H1 (cell line): ENCODE measurements at regions not wholly inside any gene's neighbourhood (a gene's known extent, or its start where the extent isn't known, plus 50 kb on each side); places are given as distances from the start of the nearest gene placed in this dataset.

Experiments used
- CTCF ChIA-PET: fragments of 300-600 bp; sonication (Branson Sonifier 250); formaldehyde crosslinking; loops from one replicate; lab custom pipeline; 2021; ENCODE audit not compliant: partially characterized antibody; lab: Charles Lee
- POLR2A ChIA-PET: fragments of 300-600 bp; sonication (Branson Sonifier 250); formaldehyde crosslinking; loops from one replicate; lab custom pipeline; 2021; ENCODE audit warnings: inconsistent platforms; ENCODE audit not compliant: partially characterized antibody; lab: Charles Lee
- DNase-seq, 2 experiments: peaks; one replicate each; pipeline versions ENCODE4 v3.0.0 to v3.0.0-alpha.2; 2010 to 2022; ENCODE audit warnings: low spot score in 2 of 2, low read depth in 1 of 2, mixed read lengths in 1 of 2
- FAIRE-seq: peaks from 2 replicates; lab custom pipeline; 2011; peaks lifted over from hg19 to GRCh38; lab: Jason Lieb, UNC
- H2AFZ ChIP-seq: 2 replicates; pipeline ENCODE4 v1.8.1; 2012; ENCODE audit warnings: low read length, inconsistent platforms
- H2AK5ac ChIP-seq: 2 replicates; pipeline ENCODE4 v1.6.1; 2013; ENCODE audit warnings: low read depth, low read length
- H2BK120ac ChIP-seq: replicated peaks from 2 replicates; pipeline ENCODE3; 2013; ENCODE audit warnings: low read depth, low read length, inconsistent platforms
- H2BK12ac ChIP-seq: 2 replicates; pipeline ENCODE4 v1.6.1; 2013; ENCODE audit warnings: low read depth, low read length
- H2BK15ac ChIP-seq: 2 replicates; pipeline ENCODE4 v1.6.1; 2013; ENCODE audit warnings: low read length
- H2BK20ac ChIP-seq: 2 replicates; pipeline ENCODE4 v1.6.1; 2013; ENCODE audit warnings: low read length
- H2BK5ac ChIP-seq: 2 replicates; pipeline ENCODE4 v1.6.1; 2013; ENCODE audit warnings: low read depth, low read length
- H3K14ac ChIP-seq: 2 replicates; pipeline ENCODE4 v1.6.1; 2013; ENCODE audit warnings: inconsistent platforms; ENCODE audit not compliant: insufficient read length
- H3K18ac ChIP-seq: 2 replicates; pipeline ENCODE4 v1.6.1; 2013; ENCODE audit warnings: low read length; ENCODE audit errors: extremely low read depth
- H3K23ac ChIP-seq: 2 replicates; pipeline ENCODE4 v1.6.1; 2013; ENCODE audit warnings: inconsistent platforms; ENCODE audit not compliant: insufficient read length
- H3K23me2 ChIP-seq: 2 replicates; pipeline ENCODE4 v1.6.1; 2013; ENCODE audit warnings: low read depth, low read length
- H3K27ac ChIP-seq: 2 replicates; pipeline ENCODE4 v1.6.1; 2011; ENCODE audit warnings: low read depth, low read length, inconsistent platforms
- H3K27me3 ChIP-seq, 4 experiments: replicated peaks in 1 of 4; 1 replicate in 1 of 4; 2 replicates in 3 of 4; pipeline versions ENCODE4 v1.6.1 to v1.8.1; 2011 to 2013; ENCODE audit warnings: low read length in 3 of 4, mild to moderate bottlenecking in 3 of 4, inconsistent platforms in 2 of 4, mixed read lengths in 2 of 4, moderate library complexity in 1 of 4; ENCODE audit not compliant: control insufficient read depth in 3 of 4, insufficient read depth in 3 of 4; ENCODE audit errors: extremely low read depth in 1 of 4
- H3K36me3 ChIP-seq, 4 experiments: 2 replicates each; pipeline versions ENCODE4 v1.6.1 to v1.8.1; 2011 to 2013; ENCODE audit warnings: mild to moderate bottlenecking in 4 of 4, low read length in 3 of 4, moderate library complexity in 2 of 4, control low read depth in 1 of 4, inconsistent platforms in 1 of 4; ENCODE audit not compliant: insufficient read depth in 4 of 4, control insufficient read depth in 2 of 4
- H3K4ac ChIP-seq: replicated peaks from 2 replicates; pipeline ENCODE3; 2013; ENCODE audit warnings: low read length, low read depth, mixed read lengths, inconsistent platforms; ENCODE audit not compliant: insufficient read length
- H3K4me1 ChIP-seq, 4 experiments: replicated peaks in 1 of 4; 1 replicate in 1 of 4; 2 replicates in 3 of 4; pipeline versions ENCODE4 v1.6.1 to v1.8.1; 2011 to 2013; ENCODE audit warnings: low read length in 3 of 4, inconsistent platforms in 2 of 4, mixed read lengths in 1 of 4; ENCODE audit not compliant: insufficient read depth in 4 of 4, control insufficient read depth in 3 of 4
- H3K4me2 ChIP-seq, 2 experiments: 2 replicates each; pipeline versions ENCODE4 v1.6.1 to v1.8.1; 2011 to 2013; ENCODE audit warnings: low read depth in 2 of 2, low read length in 2 of 2, control low read depth in 1 of 2, inconsistent platforms in 1 of 2, mild to moderate bottlenecking in 1 of 2; ENCODE audit not compliant: insufficient read depth in 1 of 2
- H3K4me3 ChIP-seq, 4 experiments: fragments of 200-600, 300-600 bp in 1 of 4; sonication (generic), shearing (Covaris generic), sonication (Bioruptor Twin) in 1 of 4; 2 replicates each; pipeline versions ENCODE4 v1.5.1 to v1.8.1; 2011 to 2016; ENCODE audit warnings: low read length in 4 of 4, low read depth in 3 of 4, control low read depth in 2 of 4, inconsistent platforms in 2 of 4, mild to moderate bottlenecking in 2 of 4, mixed read lengths in 1 of 4, moderate library complexity in 1 of 4; ENCODE audit not compliant: insufficient read depth in 2 of 4; ENCODE audit errors: extremely low read depth in 1 of 4
- H3K56ac ChIP-seq: replicated peaks from 2 replicates; pipeline ENCODE3; 2013; ENCODE audit warnings: low read depth, mild to moderate bottlenecking, mixed read lengths, low read length, inconsistent platforms; ENCODE audit not compliant: insufficient read length
- H3K79me1 ChIP-seq: 2 replicates; pipeline ENCODE4 v1.6.1; 2013; ENCODE audit warnings: low read depth, low read length, control low read depth
- H3K79me2 ChIP-seq, 2 experiments: 2 replicates each; pipeline versions ENCODE4 v1.6.1 to v1.8.1; 2012 to 2013; ENCODE audit warnings: low read length in 2 of 2, mild to moderate bottlenecking in 2 of 2, inconsistent platforms in 1 of 2; ENCODE audit not compliant: insufficient read depth in 2 of 2, control insufficient read depth in 1 of 2
- H3K9ac ChIP-seq, 4 experiments: replicated peaks in 1 of 4; 1 replicate in 1 of 4; 2 replicates in 3 of 4; pipeline versions ENCODE4 v1.6.1 to v1.8.1; 2011 to 2013; ENCODE audit warnings: low read depth in 3 of 4, low read length in 3 of 4, control low read depth in 2 of 4, mild to moderate bottlenecking in 2 of 4, moderate library complexity in 2 of 4, inconsistent platforms in 1 of 4; ENCODE audit errors: extremely low read depth in 1 of 4
- H3K9me3 ChIP-seq, 2 experiments: 2 replicates each; pipeline versions ENCODE4 v1.6.1 to v1.8.1; 2012 to 2013; ENCODE audit warnings: mild to moderate bottlenecking in 2 of 2, moderate library complexity in 2 of 2, control low read depth in 1 of 2, inconsistent platforms in 1 of 2, low read depth in 1 of 2, low read length in 1 of 2, mixed read lengths in 1 of 2; ENCODE audit not compliant: insufficient read depth in 2 of 2
- H4K20me1 ChIP-seq, 2 experiments: replicated peaks in 1 of 2; 2 replicates each; pipeline versions ENCODE3 to v1.8.1; 2011 to 2013; ENCODE audit warnings: inconsistent platforms in 2 of 2, low read length in 2 of 2, mild to moderate bottlenecking in 1 of 2; ENCODE audit not compliant: insufficient read depth in 2 of 2, control insufficient read depth in 1 of 2
- H4K5ac ChIP-seq: 2 replicates; pipeline ENCODE4 v1.6.1; 2013; ENCODE audit warnings: low read length, low read depth, mixed read lengths, inconsistent platforms; ENCODE audit not compliant: insufficient read length
- H4K8ac ChIP-seq: 2 replicates; pipeline ENCODE4 v1.8.0; 2013; ENCODE audit warnings: mild to moderate bottlenecking, moderate library complexity, low read length, inconsistent platforms; ENCODE audit not compliant: insufficient read depth; ENCODE audit errors: extremely low read depth
- H4K91ac ChIP-seq: replicated peaks from 2 replicates; pipeline ENCODE3; 2013; ENCODE audit warnings: low read length, mixed read lengths, inconsistent platforms; ENCODE audit not compliant: insufficient read length
- CBX8 ChIP-seq: fragments of 300-800, 300-1000 bp; sonication (generic); IDR thresholded peaks from 2 replicates; pipeline ENCODE4 v1.7.1; 2016; ENCODE audit warnings: low read depth, low read length, borderline replicate concordance
- CHD1 ChIP-seq: IDR thresholded peaks from 2 replicates; pipeline ENCODE4 v1.6.1; 2012; ENCODE audit warnings: low read depth, low read length, improper control_type of control experiment
- CTBP2 ChIP-seq: IDR thresholded peaks from 2 replicates; pipeline ENCODE4 v1.7.0; 2011; ENCODE audit warnings: borderline replicate concordance, mild to moderate bottlenecking, moderate library complexity, mixed read lengths, low read length; ENCODE audit not compliant: insufficient read depth, insufficient read length
- JUND ChIP-seq: IDR thresholded peaks from 2 replicates; pipeline ENCODE4 v1.6.1; 2011; ENCODE audit warnings: mild to moderate bottlenecking, improper control_type of control experiment, low read length
- POLR2A ChIP-seq, 2 experiments: IDR thresholded peaks; 1 replicate in 1 of 2; 2 replicates in 1 of 2; pipeline ENCODE4 v1.6.1; 2011; ENCODE audit warnings: low read depth in 2 of 2, low read length in 2 of 2, mild to moderate bottlenecking in 2 of 2; ENCODE audit errors: control extremely low read depth in 1 of 2
- RAD21 ChIP-seq, 2 experiments: IDR thresholded peaks in 1 of 2; conservative IDR thresholded peaks in 1 of 2; 2 replicates each; pipeline ENCODE4 v1.6.1; 2011; ENCODE audit warnings: low read depth in 2 of 2, low read length in 2 of 2, improper control_type of control experiment in 1 of 2, inconsistent platforms in 1 of 2, mild to moderate bottlenecking in 1 of 2, moderate library complexity in 1 of 2
- SIRT6 ChIP-seq: IDR thresholded peaks from one replicate; pipeline ENCODE4 v1.7.1; 2012; ENCODE audit warnings: low read length, inconsistent platforms
- SP2 ChIP-seq: IDR thresholded peaks from 2 replicates; pipeline ENCODE4 v1.6.1; 2012; ENCODE audit warnings: mild to moderate bottlenecking, low read length, inconsistent platforms
- YY1 ChIP-seq: IDR thresholded peaks from 2 replicates; pipeline ENCODE4 v1.6.1; 2011; ENCODE audit warnings: low read depth, mild to moderate bottlenecking, low read length
- WGBS, 2 experiments: shearing (Covaris generic) in 1 of 2; methylation state at CpG; one replicate each; pipeline versions ENCODE4 v1.1.6 to v1.1.7; 2013 to 2015; ENCODE audit warnings: low lambda C conversion rate in 2 of 2, mixed read lengths in 2 of 2, inconsistent platforms in 1 of 2, low coverage in 1 of 2, missing lambda C conversion rate in 1 of 2; ENCODE audit not compliant: insufficient replicate concordance in 2 of 2, insufficient coverage in 1 of 2, insufficient read length in 1 of 2; ENCODE audit errors: extremely low coverage in 1 of 2, missing lambda C conversion rate in 1 of 2; 5-methylcytosine and 5-hydroxymethylcytosine counted together
- TF ChIP-seq, protein P1 (sequence below), 3 experiments: IDR thresholded peaks; 1 replicate in 2 of 3; 2 replicates in 1 of 3; pipeline versions ENCODE4 v1.5.1 to v1.6.1; 2011; ENCODE audit warnings: low read length in 3 of 3, mild to moderate bottlenecking in 3 of 3, inconsistent platforms in 2 of 3, low read depth in 1 of 3, moderate library complexity in 1 of 3; ENCODE audit not compliant: insufficient read depth in 1 of 3; ENCODE audit errors: control extremely low read depth in 1 of 3
- TF ChIP-seq, protein P2 (sequence below): IDR thresholded peaks from 2 replicates; pipeline ENCODE4 v1.6.1; 2012; ENCODE audit warnings: inconsistent platforms

- H2BK20ac ChIP-seq = no peak overlapping the region
- H2BK12ac ChIP-seq = no peak overlapping the region
- 87% methylated on average over 2 of the region's 2 CpGs; no CpG with 5 or more reads in 1 of the 2 experiments for WGBS, 2 experiments
- no peak overlapping the region; the same call in 1 of the 2 replicates for H2AFZ ChIP-seq
- no peak overlapping the region for H3K27ac ChIP-seq
- no peak overlapping the region for H3K23ac ChIP-seq
- H3K4ac ChIP-seq = no peak overlapping the region
- H3K36me3 ChIP-seq = no peaks in the 10 kb centered on the region
- H2BK5ac ChIP-seq = no peak overlapping the region
- ChIA-PET POLR2A (no interaction called here), CTCF (no interaction called here)
- H3K14ac ChIP-seq = no peak overlapping the region
- no peak for DNase-seq
- no peak overlapping the region for H2AK5ac ChIP-seq
- no peak overlapping the region for H4K91ac ChIP-seq
- no peak overlapping the region for H2BK120ac ChIP-seq
- H4K5ac ChIP-seq = no peak overlapping the region
- no peak overlapping the region for H3K9ac ChIP-seq
- FAIRE-seq = no peak
- no peaks in the 10 kb centered on the region for H4K20me1 ChIP-seq
- no peaks in the 10 kb centered on the region for H3K27me3 ChIP-seq
- H3K18ac ChIP-seq = no peak overlapping the region
- H4K8ac ChIP-seq = no peak overlapping the region
- no peaks in the 10 kb centered on the region for H3K79me1 ChIP-seq
- H3K23me2 ChIP-seq = no peaks in the 10 kb centered on the region
- no peak overlapping the region for H3K56ac ChIP-seq
- no peaks in the 10 kb centered on the region for H3K4me1 ChIP-seq
- no peak overlapping the region for H3K4me2 ChIP-seq
- TF ChIP-seq CBX8 (no peak), SIRT6 (no peak), JUND (no peak), SP2 (no peak), YY1 (no peak), RAD21 (IDR thresholded peaks at IDR 0.05 in 1 of 2, conservative IDR thresholded peaks at IDR 0.05 in 1 of 2; ENCODE audit: low read depth in 2 of 2, low read length in 2 of 2) (no peak), CHD1 (no peak), POLR2A (IDR thresholded peaks at IDR 0.05; ENCODE audit: control extremely low read depth in 1 of 2, low read depth in 2 of 2, low read length in 2 of 2) (no peak), CTBP2 (no peak)
- TF ChIP-seq, protein P1, sequence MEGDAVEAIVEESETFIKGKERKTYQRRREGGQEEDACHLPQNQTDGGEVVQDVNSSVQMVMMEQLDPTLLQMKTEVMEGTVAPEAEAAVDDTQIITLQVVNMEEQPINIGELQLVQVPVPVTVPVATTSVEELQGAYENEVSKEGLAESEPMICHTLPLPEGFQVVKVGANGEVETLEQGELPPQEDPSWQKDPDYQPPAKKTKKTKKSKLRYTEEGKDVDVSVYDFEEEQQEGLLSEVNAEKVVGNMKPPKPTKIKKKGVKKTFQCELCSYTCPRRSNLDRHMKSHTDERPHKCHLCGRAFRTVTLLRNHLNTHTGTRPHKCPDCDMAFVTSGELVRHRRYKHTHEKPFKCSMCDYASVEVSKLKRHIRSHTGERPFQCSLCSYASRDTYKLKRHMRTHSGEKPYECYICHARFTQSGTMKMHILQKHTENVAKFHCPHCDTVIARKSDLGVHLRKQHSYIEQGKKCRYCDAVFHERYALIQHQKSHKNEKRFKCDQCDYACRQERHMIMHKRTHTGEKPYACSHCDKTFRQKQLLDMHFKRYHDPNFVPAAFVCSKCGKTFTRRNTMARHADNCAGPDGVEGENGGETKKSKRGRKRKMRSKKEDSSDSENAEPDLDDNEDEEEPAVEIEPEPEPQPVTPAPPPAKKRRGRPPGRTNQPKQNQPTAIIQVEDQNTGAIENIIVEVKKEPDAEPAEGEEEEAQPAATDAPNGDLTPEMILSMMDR (IDR thresholded peaks at IDR 0.05; ENCODE audit: control extremely low read depth in 1 of 3, insufficient read depth in 1 of 3, low read depth in 1 of 3, low read length in 3 of 3) = no peak
- TF ChIP-seq, protein P2, sequence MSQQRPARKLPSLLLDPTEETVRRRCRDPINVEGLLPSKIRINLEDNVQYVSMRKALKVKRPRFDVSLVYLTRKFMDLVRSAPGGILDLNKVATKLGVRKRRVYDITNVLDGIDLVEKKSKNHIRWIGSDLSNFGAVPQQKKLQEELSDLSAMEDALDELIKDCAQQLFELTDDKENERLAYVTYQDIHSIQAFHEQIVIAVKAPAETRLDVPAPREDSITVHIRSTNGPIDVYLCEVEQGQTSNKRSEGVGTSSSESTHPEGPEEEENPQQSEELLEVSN = no peak
- TF ChIP-seq, all 59 proteins: peak for 0
- Histone ChIP-seq H3K9me3 (no peaks in the 10 kb centered on the region), H2BK15ac (no peak overlapping the region), H3K4me3 (no peak overlapping the region), H3K79me2 (no peaks in the 10 kb centered on the region)
Observed at GRCh38 chr12:19992311-19992710, 376.0 kb upstream of the PDE3A start.
